ENCODE measurements at regions not wholly inside any gene's neighbourhood (a gene's known extent, or its start where the extent isn't known, plus 50 kb on each side); places are given as distances from the start of the nearest gene placed in this dataset.

DNA sequence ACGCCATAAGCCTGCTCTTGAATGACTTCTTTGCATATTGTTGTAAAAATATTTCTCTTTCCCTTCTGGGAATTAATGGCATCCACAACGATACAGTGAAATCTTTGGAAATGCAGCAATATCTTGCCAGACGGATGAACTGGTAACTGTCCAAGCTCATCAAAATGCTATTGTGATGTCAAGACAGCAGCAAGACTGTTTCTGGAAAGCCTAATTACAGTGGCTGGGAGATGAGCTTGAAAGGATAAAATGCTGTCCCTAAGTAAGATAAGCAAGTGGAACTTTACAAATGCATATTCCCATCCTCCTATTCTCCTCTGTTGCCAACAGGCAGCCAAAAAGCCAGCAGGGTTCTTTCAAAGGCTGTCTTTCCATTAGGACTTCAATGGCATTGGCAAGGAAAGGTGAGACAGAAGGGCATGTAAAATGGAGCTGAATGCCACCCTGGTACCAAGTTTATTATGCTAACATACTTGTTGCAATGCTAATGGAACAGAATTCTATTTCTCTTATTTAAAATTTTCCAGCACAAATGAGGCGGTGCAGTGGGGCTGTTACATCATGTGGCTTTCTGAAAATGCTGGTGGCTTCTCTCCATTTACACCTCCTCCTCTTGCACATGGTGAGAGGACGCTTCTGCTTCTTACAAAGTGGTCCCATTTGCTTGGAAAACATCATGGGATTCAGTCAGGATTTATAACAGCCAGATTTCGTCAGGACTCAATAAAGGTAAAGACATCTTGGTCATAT, 178.3 kb upstream of the PTER start:
- TF ChIP-seq, protein P1, sequence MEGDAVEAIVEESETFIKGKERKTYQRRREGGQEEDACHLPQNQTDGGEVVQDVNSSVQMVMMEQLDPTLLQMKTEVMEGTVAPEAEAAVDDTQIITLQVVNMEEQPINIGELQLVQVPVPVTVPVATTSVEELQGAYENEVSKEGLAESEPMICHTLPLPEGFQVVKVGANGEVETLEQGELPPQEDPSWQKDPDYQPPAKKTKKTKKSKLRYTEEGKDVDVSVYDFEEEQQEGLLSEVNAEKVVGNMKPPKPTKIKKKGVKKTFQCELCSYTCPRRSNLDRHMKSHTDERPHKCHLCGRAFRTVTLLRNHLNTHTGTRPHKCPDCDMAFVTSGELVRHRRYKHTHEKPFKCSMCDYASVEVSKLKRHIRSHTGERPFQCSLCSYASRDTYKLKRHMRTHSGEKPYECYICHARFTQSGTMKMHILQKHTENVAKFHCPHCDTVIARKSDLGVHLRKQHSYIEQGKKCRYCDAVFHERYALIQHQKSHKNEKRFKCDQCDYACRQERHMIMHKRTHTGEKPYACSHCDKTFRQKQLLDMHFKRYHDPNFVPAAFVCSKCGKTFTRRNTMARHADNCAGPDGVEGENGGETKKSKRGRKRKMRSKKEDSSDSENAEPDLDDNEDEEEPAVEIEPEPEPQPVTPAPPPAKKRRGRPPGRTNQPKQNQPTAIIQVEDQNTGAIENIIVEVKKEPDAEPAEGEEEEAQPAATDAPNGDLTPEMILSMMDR (conservative IDR thresholded peaks at IDR 0.05; ENCODE audit: low read length): no peak
- DNase-seq (ENCODE audit: low read depth): no peak
- H3K4me3 ChIP-seq (ENCODE audit: low read length): no peak overlapping the region

DNA sequence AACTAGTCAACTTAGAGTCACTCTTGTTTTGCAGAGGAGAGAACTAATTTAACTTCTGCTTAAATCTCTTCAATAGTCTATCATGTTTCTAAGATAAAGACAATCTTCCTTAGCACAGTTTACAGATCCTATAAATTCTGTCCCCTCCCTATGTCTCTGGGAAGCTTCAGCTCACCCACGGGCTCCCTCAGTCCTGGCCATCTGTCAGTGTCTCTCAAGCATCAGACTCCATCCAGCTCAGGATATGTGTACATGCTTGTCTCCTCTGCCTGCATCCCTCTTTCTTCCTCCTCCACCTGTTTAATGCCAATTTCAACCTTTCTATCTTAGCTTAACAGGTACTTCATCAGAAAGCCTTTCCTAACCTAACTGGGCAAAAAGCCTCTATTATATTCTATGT, 177.1 kb upstream of the PTER start:
- DNase-seq (ENCODE audit: low read depth): no peak
- H3K4me3 ChIP-seq (ENCODE audit: low read length): no peak overlapping the region
- TF ChIP-seq, protein P1 (conservative IDR thresholded peaks at IDR 0.05; ENCODE audit: low read length): no peak

DNA sequence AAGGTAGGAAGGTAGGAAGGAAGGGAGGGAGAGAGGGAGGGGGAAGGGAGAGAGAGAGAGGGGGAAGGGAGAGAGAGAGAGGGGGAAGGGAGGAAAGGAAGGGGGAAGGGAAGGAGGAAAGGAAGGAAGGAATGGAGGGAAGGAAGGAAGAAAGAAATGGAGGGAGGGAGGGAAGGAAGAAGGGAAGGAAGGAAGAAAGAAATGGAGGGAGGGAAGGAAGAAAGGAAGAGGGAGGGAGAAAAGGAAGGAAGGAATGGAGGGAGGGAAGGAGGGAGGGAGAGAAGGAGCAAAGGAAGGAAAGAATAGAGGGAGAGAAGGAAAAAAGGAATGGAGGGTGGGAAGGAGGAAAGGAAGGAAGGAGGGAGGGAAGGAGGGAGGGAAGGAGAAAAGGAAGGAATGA, 176.4 kb upstream of the PTER start:
- TF ChIP-seq, protein P1 (conservative IDR thresholded peaks at IDR 0.05; ENCODE audit: low read length): no peak
- DNase-seq (ENCODE audit: low read depth): no peak
- no peak overlapping the region for H3K4me3 ChIP-seq (ENCODE audit: low read length)

DNA sequence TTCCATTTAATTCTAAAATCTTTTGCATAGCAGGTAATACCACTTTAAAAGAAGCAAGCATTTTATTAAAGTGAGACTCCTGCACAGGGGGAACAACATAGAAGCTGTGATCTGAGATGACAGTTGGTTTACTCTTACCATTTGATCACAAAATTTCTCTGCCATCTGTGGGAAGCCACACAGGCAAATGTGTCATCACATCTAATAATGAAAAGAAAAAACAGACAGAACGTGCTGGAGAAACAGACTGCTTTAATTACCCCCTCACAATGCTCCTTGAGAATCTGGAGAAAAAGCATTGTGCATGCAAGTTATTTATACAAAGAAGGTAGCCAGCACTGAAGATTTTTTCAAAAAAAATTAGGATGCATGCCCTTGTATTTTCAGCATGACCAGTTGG, 165.2 kb upstream of the PTER start:
- TF ChIP-seq, protein P1 (conservative IDR thresholded peaks at IDR 0.05; ENCODE audit: low read length): no peak
- no peak overlapping the region for H3K4me3 ChIP-seq (ENCODE audit: low read length)
- no peak for DNase-seq (ENCODE audit: low read depth)

DNA sequence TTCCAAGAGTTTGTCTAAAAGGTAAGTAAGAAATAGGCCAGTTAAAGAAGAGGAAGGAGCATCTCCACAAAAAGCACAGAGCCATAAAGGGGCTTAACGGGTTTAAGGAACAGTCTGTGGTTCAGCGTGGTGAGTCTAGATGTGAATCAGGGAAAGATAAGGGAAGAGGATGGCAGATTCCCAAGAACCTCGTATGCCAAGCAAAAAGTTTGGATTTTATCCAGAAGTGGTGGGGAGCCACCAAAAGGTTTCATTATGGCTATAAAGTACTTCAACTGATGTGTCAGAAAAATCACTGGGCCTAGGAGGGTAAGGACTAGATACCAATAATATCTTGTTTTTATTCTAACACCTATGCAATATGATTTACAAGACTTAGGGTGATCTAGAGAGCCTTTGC, 161.9 kb upstream of the PTER start:
- TF ChIP-seq, protein P1 (conservative IDR thresholded peaks at IDR 0.05; ENCODE audit: low read length): no peak
- H3K4me3 ChIP-seq (ENCODE audit: low read length): no peak overlapping the region
- DNase-seq (ENCODE audit: low read depth): no peak

DNA sequence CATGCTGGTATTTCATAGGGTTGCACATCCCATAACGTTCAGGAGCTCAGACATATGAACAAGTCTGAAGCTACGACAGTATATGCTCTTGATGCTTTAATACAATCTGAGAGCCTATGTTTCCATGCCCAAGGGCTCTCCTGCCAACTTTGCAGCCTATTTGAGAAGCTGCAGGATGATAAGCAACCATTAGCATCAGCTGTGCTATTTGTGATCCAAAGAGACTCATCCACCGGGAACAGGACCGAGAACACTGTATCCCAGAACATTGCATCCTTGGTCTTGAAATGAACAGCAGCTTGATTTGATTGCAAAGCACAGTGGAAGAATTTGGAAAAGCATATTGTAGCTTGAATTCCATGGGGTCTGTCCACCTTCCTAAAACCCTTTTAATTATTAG, 156.2 kb upstream of the PTER start:
- TF ChIP-seq, protein P1 (conservative IDR thresholded peaks at IDR 0.05; ENCODE audit: low read length): no peak
- DNase-seq (ENCODE audit: low read depth): no peak
- no peak overlapping the region for H3K4me3 ChIP-seq (ENCODE audit: low read length)

DNA sequence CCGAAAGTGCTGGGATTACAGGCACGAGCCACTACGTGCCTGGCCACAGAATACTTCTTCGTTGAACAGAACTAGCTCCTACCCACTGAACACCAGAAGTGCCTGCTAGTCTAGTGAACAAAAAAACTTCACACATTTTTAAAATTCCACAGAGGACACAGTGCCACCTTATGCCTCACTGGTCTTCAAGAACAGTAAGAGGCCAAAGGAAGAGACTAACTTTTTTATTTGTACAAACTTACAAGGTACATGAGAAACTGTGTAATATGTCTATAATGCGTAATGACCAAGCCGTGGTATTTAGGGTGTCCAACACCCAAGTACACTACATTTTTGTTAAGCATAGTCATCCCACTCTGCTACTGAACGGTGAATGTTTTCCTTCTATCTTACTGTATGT, 144.4 kb upstream of the PTER start:
- no peak overlapping the region for H3K4me3 ChIP-seq (ENCODE audit: low read length)
- no peak for DNase-seq (ENCODE audit: low read depth)
- TF ChIP-seq, protein P1 (conservative IDR thresholded peaks at IDR 0.05; ENCODE audit: low read length): no peak
